Stomach (tissue), 8 donors: ENCODE measurements at regions not wholly inside any gene's neighbourhood (a gene's known extent, or its start where the extent isn't known, plus 50 kb on each side); places are given as distances from the start of the nearest gene placed in this dataset.

Experiments
- DNase-seq, 2 donors: peaks; one replicate each; pipeline versions ENCODE4 v3.0.0 to v3.0.0-alpha.2; 2013 to 2019
- H3K27ac ChIP-seq, 5 donors: fragments of 200-600 bp in 4 of 5; sonication (generic) in 4 of 5; one replicate each; pipeline ENCODE4 v1.5.1; 2013 to 2019; ENCODE audit warnings: mild to moderate bottlenecking in 1 of 5, moderate library complexity in 1 of 5
- H3K27me3 ChIP-seq, 3 donors: fragments of 200-600 bp; sonication (generic); one replicate each; pipeline ENCODE4 v1.5.1; 2017 to 2019; ENCODE audit warnings: mixed run types in 1 of 3
- H3K36me3 ChIP-seq, 4 donors: fragments of 200-600 bp; sonication (generic); 1 replicate in 3 of 4; 2 replicates in 1 of 4; pipeline ENCODE4 v1.5.1; 2016 to 2019
- H3K4me1 ChIP-seq, 4 donors: fragments of 200-600 bp; sonication (generic); one replicate each; pipeline ENCODE4 v1.5.1; 2016 to 2019
- H3K4me3 ChIP-seq, 4 donors: fragments of 200-600 bp; sonication (generic) in 3 of 4; one replicate each; pipeline ENCODE4 v1.5.1; 2016 to 2019; ENCODE audit warnings: mild to moderate bottlenecking in 1 of 4
- H3K9me3 ChIP-seq, 4 donors: fragments of 200-600 bp; sonication (generic); one replicate each; pipeline ENCODE4 v1.5.1; 2016 to 2019
- CTCF ChIP-seq, 7 experiments: fragments of 450-650 bp in 4 of 7; fragments of 200-600 bp in 3 of 7; sonication (generic) in 3 of 7; IDR thresholded peaks; one replicate each; pipeline ENCODE4 v1.5.1; 2016 to 2019; ENCODE audit warnings: antibody characterized with exemption in 7 of 7, control low read depth in 2 of 7, mild to moderate bottlenecking in 1 of 7
- EP300 ChIP-seq: sonication (generic); formaldehyde crosslinking; IDR thresholded peaks from one replicate; pipeline ENCODE4 v1.6.1; 2017; ENCODE audit warnings: antibody characterized with exemption
- POLR2A ChIP-seq, 4 donors: fragments of 450-650 bp; IDR thresholded peaks; one replicate each; pipeline ENCODE4 v1.6.1; 2016; ENCODE audit warnings: antibody characterized with exemption in 4 of 4, control low read depth in 2 of 4, mild to moderate bottlenecking in 1 of 4, moderate library complexity in 1 of 4
- POLR2AphosphoS5 ChIP-seq, 3 donors: sonication (generic); formaldehyde crosslinking; IDR thresholded peaks; one replicate each; pipeline ENCODE4 v1.6.1; 2016; ENCODE audit warnings: antibody characterized with exemption in 3 of 3
- WGBS, 5 donors: extraction: QIAGEN DNeasy Blood & Tissue Kit in 3 of 5; methylation state at CpG; one replicate each; pipeline versions ENCODE4 v1.1.5 to v1.1.7; 2013 to 2018; 5-methylcytosine and 5-hydroxymethylcytosine counted together
- intact Hi-C: fragments of 100-400 bp; cut with DNase I; formaldehyde crosslinking; loops from one replicate; pipeline ENCODE4 v1.15.1; 2023; ENCODE audit warnings: low total_unique reads
- donor health status: healthy with polysubstance abuse.
- donor health status: Bipolar disorder and iron deficiency.
- donor health status: healthy.

DNA sequence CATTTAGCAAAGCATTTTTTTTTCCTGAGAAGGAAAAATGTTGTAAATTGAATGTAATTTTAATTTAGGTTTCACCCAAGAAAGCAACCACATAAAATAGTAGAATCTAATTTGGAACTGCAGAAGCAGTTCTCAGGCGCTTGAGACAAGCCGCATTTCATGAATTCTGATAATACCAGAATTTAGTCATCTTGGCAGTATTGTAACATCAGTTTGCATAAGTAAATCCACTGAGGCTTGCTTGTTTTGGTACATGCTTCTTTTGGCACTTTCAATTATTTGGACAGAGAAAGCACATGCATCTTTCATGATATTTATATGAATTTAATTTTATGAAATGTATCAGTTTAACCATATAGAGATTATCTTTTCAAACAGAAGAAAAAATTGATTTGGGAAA, 389.7 kb upstream of the ROBO1 start:
- Histone ChIP-seq H3K9me3 (peaks cover 0 to 5% (median under 1%) of the 10 kb centered on the region in 4 donors), H3K36me3 (no peaks in the 10 kb centered on the region), H3K27ac (no peak overlapping the region), H3K27me3 (no peaks in the 10 kb centered on the region), H3K4me3 (no peak overlapping the region), H3K4me1 (no peaks in the 10 kb centered on the region)
- WGBS, 5 donors = 74 to 89% (median 83%) methylated on average over 2 of the region's 2 CpGs
- intact Hi-C loops = no loop called here
- no peak for DNase-seq
- no peak for TF ChIP-seq POLR2AphosphoS5 (IDR thresholded peaks at IDR 0.05)
- no peak for TF ChIP-seq EP300
- no peak for TF ChIP-seq CTCF (IDR thresholded peaks at IDR 0.05)
- TF ChIP-seq POLR2A (IDR thresholded peaks at IDR 0.05) = no peak

GRCh38 chr3:80152692-80153091, 384.9 kb upstream of the ROBO1 start:
- Histone ChIP-seq H3K4me3 (no peak overlapping the region), H3K27me3 (no peaks in the 10 kb centered on the region), H3K36me3 (no peaks in the 10 kb centered on the region), H3K27ac (no peak overlapping the region), H3K4me1 (no peaks in the 10 kb centered on the region), H3K9me3 (peaks cover 0 to 29% (median 9%) of the 10 kb centered on the region in 4 donors)
- no peak for TF ChIP-seq POLR2AphosphoS5 (IDR thresholded peaks at IDR 0.05)
- intact Hi-C loops = no loop called here
- no peak for DNase-seq
- 53 to 70% (median 65%) methylated on average over 3 of the region's 3 CpGs for WGBS, 5 donors

DNA sequence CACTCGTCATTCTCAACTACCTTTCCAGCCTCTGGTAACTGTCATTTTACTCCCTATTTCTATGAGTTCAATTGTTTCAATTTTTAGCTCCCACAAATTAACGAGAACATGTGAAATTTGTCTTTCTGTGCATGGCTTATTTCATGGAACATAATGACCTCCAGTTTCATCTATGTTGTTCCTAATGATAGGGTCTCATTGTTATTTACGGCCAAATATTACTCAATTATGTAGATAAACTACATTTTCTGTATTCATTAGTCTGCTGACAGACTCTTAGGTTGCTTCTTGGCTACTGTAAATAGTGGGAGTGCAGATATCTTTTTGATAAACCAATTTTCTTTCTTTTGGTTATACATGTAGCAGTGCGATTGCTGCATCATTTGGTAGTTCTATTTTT, 374.9 kb upstream of the ROBO1 start:
- WGBS, 5 donors = 64 to 82% (median 75%) methylated on average over 4 of the region's 4 CpGs
- Histone ChIP-seq H3K9me3 (peaks cover 0 to 19% (median 4%) of the 10 kb centered on the region in 4 donors), H3K27me3 (no peaks in the 10 kb centered on the region), H3K27ac (no peak overlapping the region), H3K4me3 (no peak overlapping the region), H3K36me3 (no peaks in the 10 kb centered on the region), H3K4me1 (no peaks in the 10 kb centered on the region)
- no peak for TF ChIP-seq POLR2AphosphoS5 (IDR thresholded peaks at IDR 0.05)
- TF ChIP-seq POLR2A (IDR thresholded peaks at IDR 0.05) = no peak
- no peak for TF ChIP-seq CTCF (IDR thresholded peaks at IDR 0.05)
- no peak for TF ChIP-seq EP300
- DNase-seq = no peak
- intact Hi-C loops = no loop called here

DNA sequence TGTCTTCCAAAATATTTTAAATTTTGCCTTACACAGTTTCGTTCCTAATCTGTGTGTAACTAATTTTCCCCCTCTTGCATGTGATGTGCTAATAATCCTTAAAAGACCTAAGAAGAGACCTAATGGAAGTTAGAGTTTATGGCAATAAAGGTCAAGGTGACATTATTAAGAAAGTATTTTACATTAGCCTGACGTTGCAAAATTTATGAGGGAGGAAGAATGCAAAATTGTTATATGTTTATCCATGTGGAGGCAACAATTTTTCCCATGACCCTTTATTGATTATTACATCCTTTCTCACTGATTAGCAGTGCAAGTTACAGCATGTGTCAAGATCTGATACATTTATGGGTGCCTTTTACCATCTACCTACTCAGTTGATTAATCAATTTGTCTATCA, 373.8 kb upstream of the ROBO1 start:
- H3K4me3 ChIP-seq = no peak overlapping the region
- H3K36me3 ChIP-seq = no peaks in the 10 kb centered on the region
- intact Hi-C loops = no loop called here
- peaks cover 0 to 9% (median 2%) of the 10 kb centered on the region in 4 donors for H3K9me3 ChIP-seq
- WGBS, 5 donors = 65 to 79% (median 74%) methylated on average over 2 of the region's 2 CpGs
- H3K4me1 ChIP-seq = no peaks in the 10 kb centered on the region
- no peaks in the 10 kb centered on the region for H3K27me3 ChIP-seq
- TF ChIP-seq EP300 = no peak
- no peak for TF ChIP-seq CTCF (IDR thresholded peaks at IDR 0.05)
- TF ChIP-seq POLR2A (IDR thresholded peaks at IDR 0.05) = no peak
- no peak for TF ChIP-seq POLR2AphosphoS5 (IDR thresholded peaks at IDR 0.05)
- DNase-seq = no peak
- H3K27ac ChIP-seq = no peak overlapping the region

DNA sequence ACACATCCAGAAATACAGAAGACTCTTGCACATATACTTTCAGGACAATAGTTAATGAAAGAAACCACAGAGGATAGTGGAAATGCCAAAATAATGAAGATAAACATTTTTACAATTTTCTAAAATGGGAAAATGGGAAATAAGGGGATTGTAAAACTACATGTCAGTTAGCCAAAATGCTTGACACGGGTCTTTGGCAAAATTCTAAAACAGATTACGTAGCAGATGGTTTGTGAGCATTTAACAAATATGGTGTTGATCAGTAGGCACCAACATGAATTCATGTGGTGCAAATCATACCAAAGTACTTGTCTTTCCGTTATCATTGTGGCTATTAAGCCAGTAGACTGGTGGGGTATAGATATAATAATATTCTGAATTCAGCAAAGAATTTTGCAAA, 348.5 kb upstream of the ROBO1 start:
- Histone ChIP-seq H3K27ac (no peak overlapping the region), H3K4me1 (no peaks in the 10 kb centered on the region), H3K4me3 (no peak overlapping the region), H3K27me3 (no peaks in the 10 kb centered on the region), H3K36me3 (no peaks in the 10 kb centered on the region), H3K9me3 (no peaks in the 10 kb centered on the region)
- intact Hi-C loops = no loop called here
- 75 to 82% (median 79%) methylated on average over 3 of the region's 3 CpGs for WGBS, 5 donors
- TF ChIP-seq POLR2AphosphoS5 (IDR thresholded peaks at IDR 0.05) (no peak), EP300 (no peak), CTCF (IDR thresholded peaks at IDR 0.05) (no peak), POLR2A (IDR thresholded peaks at IDR 0.05) (no peak)
- no peak for DNase-seq
